Mammary epithelial cell (primary cell): ENCODE measurements at regions not wholly inside any gene's neighbourhood (a gene's known extent, or its start where the extent isn't known, plus 50 kb on each side); places are given as distances from the start of the nearest gene placed in this dataset.

Source experiments
- EZH2 ChIP-seq: IDR thresholded peaks from 2 replicates; pipeline ENCODE4 v1.6.1; 2012; ENCODE audit warnings: low read length, inconsistent platforms, borderline replicate concordance
- TF ChIP-seq, protein P1 (sequence below), 2 donors: IDR thresholded peaks in 1 of 2; conservative IDR thresholded peaks in 1 of 2; 2 replicates each; pipeline ENCODE4 v1.5.1; 2011 to 2012; ENCODE audit warnings: inconsistent platforms in 2 of 2, low read length in 2 of 2, mild to moderate bottlenecking in 2 of 2, control low read depth in 1 of 2, low read depth in 1 of 2; ENCODE audit not compliant: insufficient read depth in 1 of 2; ENCODE audit errors: extremely low read depth in 1 of 2

DNA sequence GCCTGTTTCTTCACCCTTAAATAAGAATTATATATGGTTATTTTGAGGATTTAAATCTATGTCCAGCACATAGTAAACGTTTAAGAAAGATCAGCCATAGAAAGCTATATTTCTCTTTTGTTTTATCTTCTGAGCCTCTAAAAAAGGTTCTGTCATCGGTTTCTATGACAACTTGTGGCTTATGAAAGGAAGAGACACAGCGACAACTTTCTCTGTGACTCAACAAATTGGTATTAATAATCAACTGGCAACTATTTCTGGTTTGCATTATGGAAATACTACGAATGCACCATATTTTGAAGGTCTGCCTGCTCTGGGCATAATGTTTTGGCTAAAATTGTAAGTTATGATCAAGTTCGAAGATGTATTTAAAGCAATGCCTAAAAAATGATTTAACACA lies 751.0 kb downstream of the CD109 start:
- TF ChIP-seq EZH2 = no peak
- TF ChIP-seq, protein P1, sequence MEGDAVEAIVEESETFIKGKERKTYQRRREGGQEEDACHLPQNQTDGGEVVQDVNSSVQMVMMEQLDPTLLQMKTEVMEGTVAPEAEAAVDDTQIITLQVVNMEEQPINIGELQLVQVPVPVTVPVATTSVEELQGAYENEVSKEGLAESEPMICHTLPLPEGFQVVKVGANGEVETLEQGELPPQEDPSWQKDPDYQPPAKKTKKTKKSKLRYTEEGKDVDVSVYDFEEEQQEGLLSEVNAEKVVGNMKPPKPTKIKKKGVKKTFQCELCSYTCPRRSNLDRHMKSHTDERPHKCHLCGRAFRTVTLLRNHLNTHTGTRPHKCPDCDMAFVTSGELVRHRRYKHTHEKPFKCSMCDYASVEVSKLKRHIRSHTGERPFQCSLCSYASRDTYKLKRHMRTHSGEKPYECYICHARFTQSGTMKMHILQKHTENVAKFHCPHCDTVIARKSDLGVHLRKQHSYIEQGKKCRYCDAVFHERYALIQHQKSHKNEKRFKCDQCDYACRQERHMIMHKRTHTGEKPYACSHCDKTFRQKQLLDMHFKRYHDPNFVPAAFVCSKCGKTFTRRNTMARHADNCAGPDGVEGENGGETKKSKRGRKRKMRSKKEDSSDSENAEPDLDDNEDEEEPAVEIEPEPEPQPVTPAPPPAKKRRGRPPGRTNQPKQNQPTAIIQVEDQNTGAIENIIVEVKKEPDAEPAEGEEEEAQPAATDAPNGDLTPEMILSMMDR (conservative IDR thresholded peaks at IDR 0.05 in 1 of 2, IDR thresholded peaks at IDR 0.05 in 1 of 2; ENCODE audit: extremely low read depth in 1 of 2, insufficient read depth in 1 of 2, low read depth in 1 of 2, low read length in 2 of 2) = no peak
